GM12878 (cell line): ENCODE measurements at regions not wholly inside any gene's neighbourhood (a gene's known extent, or its start where the extent isn't known, plus 50 kb on each side); places are given as distances from the start of the nearest gene placed in this dataset.

Source experiments
- ATAC-seq: fragments of 200-7000 bp; cut with Tn5 transposase; 3 replicates; pipeline ENCODE4 v1.9.1; 2020; ENCODE audit warnings: mild to moderate bottlenecking, moderate library complexity
- BruUV-seq: library from RNA; stranded (reverse); fragments of 400-500 nt; replicated peaks from 2 replicates; lab custom pipeline; 2021; lab: Mats Ljungman, UMichigan
- CTCF ChIA-PET: fragments of 300-600 bp; sonication (Branson Sonifier 250); formaldehyde crosslinking; extraction: SDS; loops from one replicate; lab custom pipeline; 2021; ENCODE audit warnings: inconsistent platforms; lab: Yijun Ruan, JAX
- POLR2A ChIA-PET: fragments of 350-600 bp; formaldehyde crosslinking; extraction: SDS; loops from one replicate; lab custom pipeline; 2021; ENCODE audit warnings: inconsistent platforms; lab: Charles Lee
- RAD21 ChIA-PET: fragments of 300-600 bp; sonication (Branson Sonifier 250); formaldehyde crosslinking; loops from one replicate; lab custom pipeline; 2023; ENCODE audit warnings: antibody characterized with exemption; ENCODE audit not compliant: unreplicated experiment; lab: Charles Lee
- SMC1A ChIA-PET: fragments of 300-600 bp; sonication (Branson Sonifier 250); formaldehyde crosslinking; loops from one replicate; lab custom pipeline; 2023; ENCODE audit not compliant: unreplicated experiment, uncharacterized antibody; lab: Charles Lee
- DNase-seq: peaks from one replicate; pipeline ENCODE4 v3.0.0-alpha.2; 2011; ENCODE audit warnings: low read depth, low spot score
- FAIRE-seq: peaks from 3 replicates; lab custom pipeline; 2011; peaks lifted over from hg19 to GRCh38; lab: Jason Lieb, UNC
- H2AFZ ChIP-seq: 2 replicates; pipeline ENCODE4 v1.6.0; 2011; ENCODE audit warnings: low read depth, low read length, control low read depth; ENCODE audit not compliant: control insufficient read depth
- H3K27ac ChIP-seq: 2 replicates; pipeline ENCODE4 v1.5.1; 2011; ENCODE audit warnings: control low read depth; ENCODE audit not compliant: control insufficient read depth, insufficient read depth
- H3K27me3 ChIP-seq, 2 experiments: replicated peaks in 1 of 2; 2 replicates each; pipeline versions ENCODE4 v1.6.0 to v1.6.1; 2011; ENCODE audit warnings: low read length in 1 of 2; ENCODE audit not compliant: control insufficient read depth in 2 of 2, insufficient read depth in 2 of 2
- H3K36me3 ChIP-seq, 2 experiments: 2 replicates each; pipeline ENCODE4 v1.5.1; 2011; ENCODE audit warnings: low read length in 1 of 2; ENCODE audit not compliant: control insufficient read depth in 2 of 2, insufficient read depth in 2 of 2
- H3K4me1 ChIP-seq: 2 replicates; pipeline ENCODE4 v1.6.1; 2011; ENCODE audit warnings: mild to moderate bottlenecking, low read length, moderate library complexity, mixed read lengths; ENCODE audit not compliant: control insufficient read depth, insufficient read depth
- H3K4me2 ChIP-seq: 2 replicates; pipeline ENCODE4 v1.6.0; 2011; ENCODE audit warnings: control low read depth; ENCODE audit not compliant: control insufficient read depth, insufficient read depth
- H3K4me3 ChIP-seq: fragments of 200-600 bp; sonication (generic); 2 replicates; pipeline ENCODE4 v1.5.1; 2016
- H3K79me2 ChIP-seq: 2 replicates; pipeline ENCODE4 v1.6.0; 2011; ENCODE audit warnings: low read length; ENCODE audit not compliant: control insufficient read depth, insufficient read depth
- H3K9ac ChIP-seq: 2 replicates; pipeline ENCODE4 v1.8.0; 2011; ENCODE audit warnings: low read length, control low read depth, mixed read lengths; ENCODE audit not compliant: control insufficient read depth, insufficient read depth
- H3K9me3 ChIP-seq: replicated peaks from 3 replicates; pipeline ENCODE4 v1.5.1; 2011; ENCODE audit warnings: mild to moderate bottlenecking, low read length; ENCODE audit not compliant: control insufficient read depth, insufficient read depth
- H4K20me1 ChIP-seq: 2 replicates; pipeline ENCODE4 v1.6.0; 2011; ENCODE audit not compliant: control insufficient read depth, insufficient read depth
- BCLAF1 ChIP-seq: fragments of 450-650 bp; IDR thresholded peaks from 2 replicates; pipeline ENCODE4 v1.6.1; 2017; ENCODE audit warnings: antibody characterized with exemption, mild to moderate bottlenecking, moderate library complexity
- BHLHE40 ChIP-seq, 2 experiments: fragments of 450-650 bp in 1 of 2; IDR thresholded peaks; 2 replicates each; pipeline ENCODE4 v1.6.1; 2011 to 2017; ENCODE audit warnings: low read depth in 2 of 2, borderline replicate concordance in 1 of 2, improper control_type of control experiment in 1 of 2, low read length in 1 of 2, mild to moderate bottlenecking in 1 of 2
- E4F1 ChIP-seq: fragments of 450-650 bp; IDR thresholded peaks from 2 replicates; pipeline ENCODE4 v1.6.1; 2018; ENCODE audit warnings: borderline replicate concordance, mild to moderate bottlenecking; ENCODE audit not compliant: partially characterized antibody
- GABPA ChIP-seq: IDR thresholded peaks from 2 replicates; pipeline ENCODE4 v1.6.1; 2014; ENCODE audit warnings: antibody characterized with exemption, low read depth, mild to moderate bottlenecking, inconsistent platforms
- GATAD2B ChIP-seq: fragments of 450-650 bp; conservative IDR thresholded peaks from 2 replicates; pipeline ENCODE4 v1.6.1; 2017; ENCODE audit warnings: low read depth, mild to moderate bottlenecking, moderate library complexity
- HDAC6 ChIP-seq: fragments of 200-600 bp; sonication (generic); IDR thresholded peaks from one replicate; pipeline ENCODE4 v1.8.0; 2017; ENCODE audit warnings: antibody characterized with exemption; ENCODE audit not compliant: unreplicated experiment
- IKZF1 ChIP-seq: fragments of 450-650 bp; conservative IDR thresholded peaks from 2 replicates; pipeline ENCODE4 v1.6.1; 2017; ENCODE audit warnings: antibody characterized with exemption, mild to moderate bottlenecking
- MTA3 ChIP-seq: IDR thresholded peaks from 2 replicates; pipeline ENCODE4 v1.6.1; 2012; ENCODE audit warnings: low read length, inconsistent platforms, borderline replicate concordance
- NFIC ChIP-seq: IDR thresholded peaks from 2 replicates; pipeline ENCODE4 v1.6.1; 2012; ENCODE audit warnings: low read depth, mild to moderate bottlenecking, inconsistent platforms, low read length, moderate library complexity
- NFYA ChIP-seq: IDR thresholded peaks from 2 replicates; pipeline ENCODE4 v1.6.1; 2011; ENCODE audit warnings: low read depth, mild to moderate bottlenecking, low read length, improper control_type of control experiment, borderline replicate concordance
- PAX5 ChIP-seq: IDR thresholded peaks from 2 replicates; pipeline ENCODE4 v1.6.1; 2011; ENCODE audit warnings: low read depth, low read length, borderline replicate concordance
- PML ChIP-seq: IDR thresholded peaks from 2 replicates; pipeline ENCODE4 v1.6.1; 2012; ENCODE audit warnings: low read length, inconsistent platforms
- POLR2AphosphoS5 ChIP-seq: IDR thresholded peaks from 2 replicates; pipeline ENCODE4 v1.6.1; 2011; ENCODE audit warnings: mild to moderate bottlenecking, low read length, inconsistent platforms
- RFX5 ChIP-seq: IDR thresholded peaks from 2 replicates; pipeline ENCODE4 v1.6.1; 2011; ENCODE audit warnings: low read depth, low read length, improper control_type of control experiment
- SIX5 ChIP-seq: IDR thresholded peaks from 2 replicates; pipeline ENCODE4 v1.6.1; 2011; ENCODE audit warnings: mild to moderate bottlenecking, low read depth, low read length, moderate library complexity; ENCODE audit not compliant: severe bottlenecking
- SUZ12 ChIP-seq: fragments of 200-600 bp; sonication (generic); IDR thresholded peaks from one replicate; pipeline ENCODE4 v1.6.1; 2018; ENCODE audit warnings: antibody characterized with exemption, mild to moderate bottlenecking; ENCODE audit not compliant: unreplicated experiment
- TCF3 ChIP-seq: IDR thresholded peaks from 2 replicates; pipeline ENCODE4 v1.6.1; 2012; ENCODE audit warnings: low read depth, mild to moderate bottlenecking, low read length, borderline replicate concordance; ENCODE audit not compliant: insufficient read depth
- ZNF384 ChIP-seq: IDR thresholded peaks from 2 replicates; pipeline ENCODE4 v1.6.1; 2012; ENCODE audit warnings: low read depth, mild to moderate bottlenecking, low read length, improper control_type of control experiment, borderline replicate concordance
- WGBS: methylation state at CpG from one replicate; pipeline ENCODE4 v1.1.6; 2016; ENCODE audit warnings: low lambda C conversion rate; ENCODE audit not compliant: insufficient replicate concordance, insufficient coverage; ENCODE audit errors: missing lambda C conversion rate; 5-methylcytosine and 5-hydroxymethylcytosine counted together
- in situ Hi-C: fragments of 300-500 bp; cut with MboI; formaldehyde crosslinking; loops from 9 replicates; pipeline ENCODE4 v1.14.3; 2018; ENCODE audit warnings: mixed read lengths
- intact Hi-C: fragments of 100-400 bp; cut with micrococcal nuclease; formaldehyde crosslinking; loops from one replicate; pipeline ENCODE4 v1.14.2; 2022; ENCODE audit not compliant: unreplicated experiment

GRCh38 chr6:156589281-156589680 is 187.9 kb upstream of the ARID1B start:
- CTCF ChIA-PET: interaction anchor here (0.6 kb wide), 1 partner anchor 154 kb away, joined by 3 read pairs; no protein-coding TSS in a partner anchor
- no peak overlapping the region for H2AFZ ChIP-seq
- DNase-seq (no peak), FAIRE-seq (no peak), ATAC-seq (no peak)
- TF ChIP-seq PML (no peak), IKZF1 (no peak), ZNF384 (no peak), TCF3 (no peak), HDAC6 (no peak), NFYA (no peak), PAX5 (no peak), NFIC (no peak), MTA3 (no peak), GATAD2B (no peak), BHLHE40 (IDR thresholded peaks at IDR 0.05; ENCODE audit: borderline replicate concordance in 1 of 2, low read depth in 2 of 2, low read length in 1 of 2) (no peak), GABPA (no peak), BCLAF1 (no peak), SUZ12 (no peak), SIX5 (no peak), POLR2AphosphoS5 (no peak), RFX5 (no peak), E4F1 (no peak)
- SMC1A ChIA-PET: no interaction called here
- no TSS peak for BruUV-seq
- in situ Hi-C loops (no loop called here), intact Hi-C loops (no loop called here)
- no peak overlapping the region for H3K27ac ChIP-seq
- RAD21 ChIA-PET: interaction anchor here (0.6 kb wide), 1 partner anchor 175 kb away, joined by 3 read pairs; no protein-coding TSS in a partner anchor
- WGBS: 13% methylated on average over 1 of the region's 1 CpG
- no peak overlapping the region for H3K9ac ChIP-seq
- no peaks in the 10 kb centered on the region for H4K20me1 ChIP-seq
- POLR2A ChIA-PET: interaction anchor here (0.6 kb wide), 2 partner anchors 362 to 574 kb away, joined by 3 read pairs; no protein-coding TSS in a partner anchor
- H3K4me2 ChIP-seq: no peak overlapping the region
- H3K4me1 ChIP-seq: peaks cover 3% of the 10 kb centered on the region; the same call in 1 of the 2 replicates
- H3K36me3 ChIP-seq: no peaks in the 10 kb centered on the region
- H3K4me3 ChIP-seq: no peak overlapping the region
- H3K79me2 ChIP-seq: no peaks in the 10 kb centered on the region
- no peaks in the 10 kb centered on the region for H3K27me3 ChIP-seq
- H3K9me3 ChIP-seq: peaks cover 4% of the 10 kb centered on the region; the same call in 2 of the 3 replicates
